ENCODE measurements at regions not wholly inside any gene's neighbourhood (a gene's known extent, or its start where the extent isn't known, plus 50 kb on each side); places are given as distances from the start of the nearest gene placed in this dataset.

DNA sequence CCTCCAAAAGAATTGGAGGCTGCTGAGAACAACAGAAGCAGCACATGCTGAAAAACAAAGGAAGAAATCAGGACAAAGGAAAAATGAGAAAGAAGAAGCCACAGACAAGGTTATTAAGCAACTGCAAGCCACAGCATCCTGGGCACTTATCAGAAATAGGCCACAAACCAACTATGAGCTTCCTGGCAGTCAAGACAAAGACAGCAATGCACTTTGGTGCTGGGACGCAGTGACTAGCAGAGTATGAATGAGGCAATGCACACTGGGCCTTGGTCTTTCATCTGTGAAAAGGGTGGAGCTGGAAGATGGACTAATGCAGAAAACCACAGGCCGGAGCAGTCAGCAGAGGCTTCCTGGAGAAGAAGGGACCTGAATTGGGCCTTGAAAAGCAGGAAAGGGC lies 56.0 kb upstream of the LINGO1 start:
- no peak overlapping the region for H3K4me3 ChIP-seq (ENCODE audit: low read depth, low read length)
- no peaks in the 10 kb centered on the region for H3K36me3 ChIP-seq (ENCODE audit: control insufficient read depth, insufficient read depth, low read length)
- H3K36me3 Mint-ChIP-seq, result no peaks in the 10 kb centered on the region
- H3K27me3 Mint-ChIP-seq, result peaks cover 7% of the 10 kb centered on the region
- ATAC-seq (ENCODE audit: low read depth in 2 of 2) (no peak), DNase-seq (no peak)
- no peaks in the 10 kb centered on the region for H3K4me1 ChIP-seq (ENCODE audit: control insufficient read depth, insufficient read depth, low read length, poor library complexity, severe bottlenecking)
- no peak overlapping the region for H3K4me3 Mint-ChIP-seq
- no peaks in the 10 kb centered on the region for H3K4me1 Mint-ChIP-seq
- peak overlapping the region in 1 of 3 donors; percentile 88 for H3K27ac Mint-ChIP-seq
- no peak overlapping the region for H3K27ac ChIP-seq (ENCODE audit: insufficient read depth, low read length, poor library complexity, severe bottlenecking)
- peaks cover 4% of the 10 kb centered on the region for H3K27me3 ChIP-seq (ENCODE audit: control insufficient read depth, insufficient read depth, low read length)
- peaks cover 0 to 3% (median 0%) of the 10 kb centered on the region in 7 donors for H3K9me3 Mint-ChIP-seq
- H3K9me3 ChIP-seq (ENCODE audit: control insufficient read depth in 2 of 2, low read length in 2 of 2), result no peaks in the 10 kb centered on the region

GRCh38 chr15:77688266-77688665 lies 55.6 kb upstream of the LINGO1 start:
- Mint-ChIP-seq H3K36me3 (no peaks in the 10 kb centered on the region), H3K9me3 (peaks cover 0 to 3% (median 0%) of the 10 kb centered on the region in 7 donors), H3K27me3 (peaks cover 7% of the 10 kb centered on the region), H3K4me1 (no peaks in the 10 kb centered on the region), H3K4me3 (no peak overlapping the region), H3K27ac (no peak overlapping the region)
- no peaks in the 10 kb centered on the region for H3K4me1 ChIP-seq (ENCODE audit: control insufficient read depth, insufficient read depth, low read length, poor library complexity, severe bottlenecking)
- DNase-seq (no peak), ATAC-seq (ENCODE audit: low read depth in 2 of 2) (no peak)
- H3K27ac ChIP-seq (ENCODE audit: insufficient read depth, low read length, poor library complexity, severe bottlenecking), result no peak overlapping the region
- no peaks in the 10 kb centered on the region for H3K36me3 ChIP-seq (ENCODE audit: control insufficient read depth, insufficient read depth, low read length)
- H3K4me3 ChIP-seq (ENCODE audit: low read depth, low read length), result no peak overlapping the region
- peaks cover 4% of the 10 kb centered on the region for H3K27me3 ChIP-seq (ENCODE audit: control insufficient read depth, insufficient read depth, low read length)
- no peaks in the 10 kb centered on the region for H3K9me3 ChIP-seq (ENCODE audit: control insufficient read depth in 2 of 2, low read length in 2 of 2)

GRCh38 chr15:77685082-77685815 lies 52.5 kb upstream of the LINGO1 start:
- Mint-ChIP-seq H3K27me3 (no peaks in the 10 kb centered on the region), H3K4me1 (no peaks in the 10 kb centered on the region), H3K36me3 (no peaks in the 10 kb centered on the region), H3K4me3 (no peak overlapping the region), H3K27ac (no peak overlapping the region), H3K9me3 (no peaks in the 10 kb centered on the region)
- Histone ChIP-seq H3K4me3 (ENCODE audit: low read depth, low read length) (no peak overlapping the region), H3K4me1 (ENCODE audit: control insufficient read depth, insufficient read depth, low read length, poor library complexity, severe bottlenecking) (no peaks in the 10 kb centered on the region), H3K36me3 (ENCODE audit: control insufficient read depth, insufficient read depth, low read length) (no peaks in the 10 kb centered on the region), H3K27ac (ENCODE audit: insufficient read depth, low read length, poor library complexity, severe bottlenecking) (no peak overlapping the region), H3K27me3 (ENCODE audit: control insufficient read depth, insufficient read depth, low read length) (no peaks in the 10 kb centered on the region), H3K9me3 (ENCODE audit: control insufficient read depth in 2 of 2, low read length in 2 of 2) (no peaks in the 10 kb centered on the region)
- no peak for DNase-seq
- ATAC-seq (ENCODE audit: low read depth in 2 of 2), result no peak

GRCh38 chr15:77684341-77685081 lies 51.8 kb upstream of the LINGO1 start:
- DNase-seq, result no peak
- Histone ChIP-seq H3K4me1 (ENCODE audit: control insufficient read depth, insufficient read depth, low read length, poor library complexity, severe bottlenecking) (no peaks in the 10 kb centered on the region), H3K27me3 (ENCODE audit: control insufficient read depth, insufficient read depth, low read length) (no peaks in the 10 kb centered on the region), H3K27ac (ENCODE audit: insufficient read depth, low read length, poor library complexity, severe bottlenecking) (no peak overlapping the region), H3K36me3 (ENCODE audit: control insufficient read depth, insufficient read depth, low read length) (no peaks in the 10 kb centered on the region), H3K4me3 (ENCODE audit: low read depth, low read length) (no peak overlapping the region), H3K9me3 (ENCODE audit: control insufficient read depth in 2 of 2, low read length in 2 of 2) (no peaks in the 10 kb centered on the region)
- ATAC-seq (ENCODE audit: low read depth in 2 of 2), result no peak
- H3K36me3 Mint-ChIP-seq, result no peaks in the 10 kb centered on the region
- no peaks in the 10 kb centered on the region for H3K9me3 Mint-ChIP-seq
- no peaks in the 10 kb centered on the region for H3K27me3 Mint-ChIP-seq
- no peak overlapping the region for H3K27ac Mint-ChIP-seq
- no peaks in the 10 kb centered on the region for H3K4me1 Mint-ChIP-seq
- H3K4me3 Mint-ChIP-seq, result no peak overlapping the region

- Histone ChIP-seq H3K4me3 (ENCODE audit: low read depth, low read length) (no peak overlapping the region), H3K27ac (ENCODE audit: insufficient read depth, low read length, poor library complexity, severe bottlenecking) (no peak overlapping the region), H3K4me1 (ENCODE audit: control insufficient read depth, insufficient read depth, low read length, poor library complexity, severe bottlenecking) (no peaks in the 10 kb centered on the region), H3K27me3 (ENCODE audit: control insufficient read depth, insufficient read depth, low read length) (no peaks in the 10 kb centered on the region), H3K36me3 (ENCODE audit: control insufficient read depth, insufficient read depth, low read length) (no peaks in the 10 kb centered on the region), H3K9me3 (ENCODE audit: control insufficient read depth in 2 of 2, low read length in 2 of 2) (no peaks in the 10 kb centered on the region)
- DNase-seq, result no peak
- ATAC-seq (ENCODE audit: low read depth in 2 of 2), result no peak
- no peak overlapping the region for H3K27ac Mint-ChIP-seq
- no peak overlapping the region for H3K4me3 Mint-ChIP-seq
- H3K36me3 Mint-ChIP-seq, result no peaks in the 10 kb centered on the region
- no peaks in the 10 kb centered on the region for H3K27me3 Mint-ChIP-seq
- H3K4me1 Mint-ChIP-seq, result no peaks in the 10 kb centered on the region
- H3K9me3 Mint-ChIP-seq, result peaks cover 0 to under 1% (median 0%) of the 10 kb centered on the region in 7 donors
Measured at GRCh38 chr15:77682564-77682963, 49.9 kb upstream of the LINGO1 start.
